ENCODE measurements at regions not wholly inside any gene's neighbourhood (a gene's known extent, or its start where the extent isn't known, plus 50 kb on each side); places are given as distances from the start of the nearest gene placed in this dataset.

GRCh38 chr6:21985904-21986303 lies 310.9 kb downstream of the PRL start:
- Histone ChIP-seq H3K4me1 (peaks cover 17% of the 10 kb centered on the region), H3K27ac (no peak overlapping the region), H3K4me3 (no peak overlapping the region), H3K9me3 (no peaks in the 10 kb centered on the region), H3K36me3 (no peaks in the 10 kb centered on the region), H3K27me3 (ENCODE audit: low read depth) (no peaks in the 10 kb centered on the region)
- no peak for TF ChIP-seq CTCF (IDR thresholded peaks at IDR 0.05)
- intact Hi-C loops (cut with DNase I) = no loop called here
- no peak for ATAC-seq
- no peak for DNase-seq

GRCh38 chr6:21986703-21987102 lies 310.1 kb downstream of the PRL start:
- Histone ChIP-seq H3K9me3 (no peaks in the 10 kb centered on the region), H3K27ac (peak overlapping the region; percentile 60), H3K36me3 (no peaks in the 10 kb centered on the region), H3K4me1 (peaks cover 17% of the 10 kb centered on the region), H3K4me3 (no peak overlapping the region), H3K27me3 (ENCODE audit: low read depth) (no peaks in the 10 kb centered on the region)
- DNase-seq (no peak), ATAC-seq (peak; percentile 56 to 65)
- intact Hi-C loops (cut with DNase I) = no loop called here
- no peak for TF ChIP-seq CTCF (IDR thresholded peaks at IDR 0.05)

GRCh38 chr6:21987501-21987957 lies 309.3 kb downstream of the PRL start:
- H3K4me3 ChIP-seq = peak overlapping the region; percentile 32
- intact Hi-C loops (cut with DNase I) = no loop called here
- peak overlapping the region; percentile 60 for H3K27ac ChIP-seq
- no peaks in the 10 kb centered on the region for H3K9me3 ChIP-seq
- H3K36me3 ChIP-seq = no peaks in the 10 kb centered on the region
- peak; percentile 93 to 96 for ATAC-seq
- peak; percentile 48 for DNase-seq
- H3K4me1 ChIP-seq = peaks cover 17% of the 10 kb centered on the region
- no peaks in the 10 kb centered on the region for H3K27me3 ChIP-seq (ENCODE audit: low read depth)
- TF ChIP-seq CTCF (IDR thresholded peaks at IDR 0.05) = no peak

GRCh38 chr6:21990577-21990976 lies 306.3 kb downstream of the PRL start:
- DNase-seq = no peak
- Histone ChIP-seq H3K4me1 (peaks cover 17% of the 10 kb centered on the region), H3K9me3 (no peaks in the 10 kb centered on the region), H3K36me3 (no peaks in the 10 kb centered on the region), H3K27me3 (ENCODE audit: low read depth) (no peaks in the 10 kb centered on the region), H3K4me3 (no peak overlapping the region), H3K27ac (no peak overlapping the region)
- TF ChIP-seq CTCF (IDR thresholded peaks at IDR 0.05) = no peak
- ATAC-seq = no peak
- intact Hi-C loops (cut with DNase I) = no loop called here

- intact Hi-C loops (cut with DNase I) = no loop called here
- DNase-seq (no peak), ATAC-seq (no peak)
- H3K4me1 ChIP-seq = peaks cover 7% of the 10 kb centered on the region
- H3K27ac ChIP-seq = no peak overlapping the region
- H3K36me3 ChIP-seq = no peaks in the 10 kb centered on the region
- no peak overlapping the region for H3K4me3 ChIP-seq
- H3K9me3 ChIP-seq = no peaks in the 10 kb centered on the region
- no peak for TF ChIP-seq CTCF (IDR thresholded peaks at IDR 0.05)
- H3K27me3 ChIP-seq (ENCODE audit: low read depth) = no peaks in the 10 kb centered on the region
These were observed 304.5 kb downstream of the PRL start for GRCh38 chr6:21992178-21992967.

Data from lower lobe of right lung (tissue), 2 donors.